GM19397 (cell line): ENCODE measurements at regions not wholly inside any gene's neighbourhood (a gene's known extent, or its start where the extent isn't known, plus 50 kb on each side); places are given as distances from the start of the nearest gene placed in this dataset.
A peak's percentile ranks its signal among the peaks of the same experiment; 100 is the strongest.
"Not testable (repeated sequence)": the region's sequence is repeated elsewhere in the genome, so short reads cannot be mapped to it uniquely, and the experiment has no call there.

Experiments
- ATAC-seq: cut with Tn5 transposase; IDR thresholded peaks from one replicate; pipeline ENCODE4 v1.9.1; 2021; ENCODE audit warnings: mild to moderate bottlenecking, moderate library complexity; ENCODE audit not compliant: unreplicated experiment

DNA sequence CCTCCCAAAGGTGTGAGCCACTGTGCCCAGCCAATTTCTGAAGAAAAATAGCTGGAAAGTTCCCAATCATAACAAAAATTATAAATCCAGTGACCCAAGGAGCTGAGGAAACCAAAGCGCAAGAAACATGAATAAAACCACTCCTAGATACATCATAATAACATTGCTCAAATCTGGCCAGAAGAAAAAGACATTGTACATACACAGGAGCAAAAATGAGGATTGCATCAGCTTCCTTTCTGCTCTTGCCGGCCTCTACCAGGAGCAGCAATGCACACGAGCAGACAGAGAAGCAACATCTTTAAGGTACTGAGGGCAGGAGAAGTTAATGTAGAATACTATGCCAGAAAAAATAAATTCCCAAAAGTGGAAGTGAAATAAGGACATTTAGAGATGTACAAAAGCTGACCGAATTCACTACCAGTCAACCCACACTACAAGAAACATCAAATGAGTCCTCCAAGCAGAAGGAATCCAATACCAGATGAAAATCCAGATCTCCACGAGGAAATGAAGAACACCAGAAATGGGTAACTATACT, 127.0 kb upstream of the NBPF11 start:
- ATAC-seq: not testable (repeated sequence)

DNA sequence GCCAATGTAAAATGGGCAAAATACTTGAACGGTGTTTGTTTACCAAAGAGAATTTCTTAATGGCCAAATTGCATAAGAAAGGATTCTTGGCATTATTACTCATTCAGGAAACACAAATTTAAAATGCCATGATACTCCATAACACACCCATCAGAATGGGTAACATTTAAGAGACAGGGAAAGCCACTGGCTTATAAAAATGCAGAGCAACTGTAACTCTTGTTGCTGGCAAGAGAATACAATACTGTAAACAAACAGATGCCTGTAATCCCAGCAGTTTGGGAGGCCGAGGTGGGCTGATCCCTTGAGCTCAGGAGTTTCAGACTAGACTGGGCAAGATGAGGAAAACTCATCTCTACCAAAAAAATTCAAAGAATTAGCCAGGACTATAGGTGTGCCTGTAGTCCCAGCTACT, 125.8 kb upstream of the NBPF11 start:
- ATAC-seq: not testable (repeated sequence)

DNA sequence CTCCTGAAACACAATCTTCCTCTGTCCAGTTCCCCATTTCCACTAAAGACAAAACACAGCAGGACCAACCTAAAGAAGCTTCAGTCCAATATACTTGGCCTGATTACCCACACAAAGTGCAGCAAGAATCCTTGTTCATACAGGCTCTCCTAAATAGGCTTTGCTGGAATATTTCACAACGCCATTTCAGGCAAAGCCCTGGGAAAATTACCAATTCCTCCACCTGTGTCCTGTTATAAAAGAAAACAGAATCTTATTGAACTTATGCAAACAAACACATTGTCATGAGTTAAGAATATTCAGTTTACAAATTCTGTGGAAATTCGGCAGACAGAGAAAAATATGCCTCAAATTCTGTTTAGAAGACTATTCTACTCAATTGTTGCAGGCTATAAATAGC, 115.0 kb upstream of the NBPF11 start:
- ATAC-seq: not testable (repeated sequence)

DNA sequence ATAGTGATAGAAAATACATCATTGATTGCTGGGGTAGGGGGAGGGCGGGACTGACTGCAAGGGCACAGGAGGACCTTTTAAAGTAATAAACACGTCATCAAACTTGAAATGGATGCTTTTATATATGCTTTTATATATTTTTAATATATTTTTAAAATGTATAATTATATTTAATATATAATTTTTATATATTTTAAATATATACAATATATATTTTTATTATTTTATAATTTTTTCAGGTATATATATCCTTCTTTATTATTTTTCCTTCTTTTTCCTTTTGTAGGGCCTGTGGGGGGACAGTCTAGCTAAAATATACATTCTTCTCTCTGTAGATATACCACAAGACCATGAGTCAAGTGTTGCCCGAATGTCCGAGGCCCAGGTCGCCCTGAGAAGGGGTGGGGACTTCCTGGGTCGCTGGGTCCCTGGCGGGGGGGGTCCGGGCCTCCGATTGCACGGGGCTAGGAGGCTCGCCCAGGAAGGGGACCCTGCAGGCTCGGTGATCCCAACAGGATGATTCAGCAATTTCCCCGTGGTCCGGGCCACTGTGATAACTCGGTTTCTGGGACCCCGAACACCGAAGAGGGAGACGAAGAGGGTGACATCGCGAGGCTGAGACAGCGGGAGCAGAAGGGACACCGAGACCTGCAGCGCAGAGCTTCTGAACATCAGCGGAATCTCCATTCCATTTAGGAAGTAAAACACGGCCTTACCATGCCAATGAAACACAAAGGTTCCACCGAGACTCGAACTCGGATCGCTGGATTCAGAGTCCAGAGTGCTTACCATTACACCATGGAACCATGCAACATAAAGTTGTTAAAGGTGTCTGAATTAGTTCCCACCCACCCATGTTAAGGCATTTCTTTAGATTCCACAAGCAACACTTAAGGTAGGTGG, 112.5 kb upstream of the NBPF11 start:
- ATAC-seq: no peak

DNA sequence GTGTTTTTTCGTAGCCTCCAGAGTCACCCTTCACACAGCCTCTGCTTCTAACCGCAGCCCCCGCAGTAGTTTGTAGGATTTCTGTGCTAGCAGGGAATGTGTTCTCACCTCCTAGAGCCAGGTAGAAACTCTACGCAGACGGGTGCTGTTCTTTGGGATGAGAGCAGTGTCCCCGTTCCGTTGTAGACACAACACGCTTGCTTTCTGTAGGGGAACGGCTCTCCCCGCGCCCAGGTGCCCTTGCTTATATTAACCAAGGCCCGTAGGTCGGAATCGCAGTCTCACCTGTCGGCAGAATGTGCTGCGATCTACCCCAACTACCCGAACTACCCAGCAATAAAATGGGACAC, 111.8 kb upstream of the NBPF11 start:
- ATAC-seq: no peak

DNA sequence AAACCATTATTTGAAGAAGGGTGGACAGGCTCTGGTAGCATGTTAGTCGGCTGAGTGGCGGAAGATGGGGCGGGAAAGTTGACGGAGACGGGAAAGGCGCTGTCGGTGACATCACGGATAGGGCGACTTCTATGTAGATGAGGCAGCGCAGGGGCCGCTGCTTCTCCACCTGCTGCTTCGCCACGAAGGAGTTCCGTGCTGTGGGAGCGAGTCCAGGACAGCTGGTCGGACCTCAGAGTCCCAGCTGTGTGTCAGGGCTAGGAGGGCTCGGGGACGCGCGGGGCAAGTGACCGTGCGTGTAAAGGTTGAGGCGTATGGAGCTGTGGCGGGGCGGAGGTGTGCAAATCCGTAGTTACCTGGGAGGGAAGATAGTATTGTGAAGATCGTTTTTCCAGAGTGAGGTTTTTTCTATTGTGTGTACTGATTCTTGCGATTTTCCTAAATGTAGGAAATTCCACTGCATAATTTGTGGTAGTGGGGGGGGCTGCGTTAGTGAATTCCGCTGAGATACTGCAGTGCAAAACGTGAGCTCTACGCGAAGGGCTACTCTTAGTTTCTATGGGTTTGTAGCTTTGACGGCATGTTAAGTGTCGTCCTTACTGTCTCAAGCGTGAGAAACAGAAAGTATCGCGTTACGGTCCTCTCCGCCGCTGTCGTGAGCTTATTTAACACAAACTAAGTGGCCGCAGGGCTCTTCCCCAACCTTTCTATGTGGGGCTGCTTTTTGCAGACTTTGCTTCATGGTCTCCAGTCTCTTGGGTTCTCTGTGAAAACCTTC, 111.2 kb upstream of the NBPF11 start:
- peak; percentile 49 for ATAC-seq

DNA sequence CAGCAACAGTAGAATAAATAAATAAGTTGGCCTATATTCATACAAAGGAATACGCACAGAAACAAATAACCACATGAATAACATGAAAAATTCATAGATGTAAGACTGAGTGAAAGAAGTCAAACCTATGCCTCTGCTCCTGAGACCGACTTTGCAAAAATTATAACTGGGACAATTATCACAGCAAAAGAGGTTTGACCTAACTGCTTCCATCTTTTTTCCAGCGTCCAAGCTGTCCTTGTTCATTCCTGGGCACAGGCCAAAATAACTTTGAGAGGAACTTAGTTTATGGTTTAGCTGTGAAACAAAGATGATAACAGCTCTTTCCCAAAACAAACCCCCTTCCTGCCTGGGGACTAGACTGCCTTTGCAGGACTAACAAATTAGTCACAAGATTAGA, 109.6 kb upstream of the NBPF11 start:
- not testable (repeated sequence) for ATAC-seq

DNA sequence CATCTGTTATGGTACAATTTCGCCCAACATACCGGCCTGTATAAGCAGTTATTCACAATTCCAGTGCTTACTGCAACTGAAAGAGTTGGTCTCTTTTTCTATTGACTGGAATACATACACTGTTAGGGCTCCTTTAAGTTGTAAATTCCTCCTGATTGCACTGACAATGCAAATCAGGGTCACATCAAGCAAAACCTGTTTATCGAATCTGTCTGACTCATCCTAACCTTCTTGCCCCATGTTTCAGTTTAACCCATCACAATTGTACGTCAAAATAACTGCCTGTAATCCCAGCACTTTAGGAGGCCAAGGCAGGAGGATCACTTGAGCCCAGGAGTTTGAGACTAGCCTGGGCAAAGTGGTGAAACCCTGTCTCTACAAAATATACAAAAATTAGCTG, 105.8 kb upstream of the NBPF11 start:
- not testable (repeated sequence) for ATAC-seq

DNA sequence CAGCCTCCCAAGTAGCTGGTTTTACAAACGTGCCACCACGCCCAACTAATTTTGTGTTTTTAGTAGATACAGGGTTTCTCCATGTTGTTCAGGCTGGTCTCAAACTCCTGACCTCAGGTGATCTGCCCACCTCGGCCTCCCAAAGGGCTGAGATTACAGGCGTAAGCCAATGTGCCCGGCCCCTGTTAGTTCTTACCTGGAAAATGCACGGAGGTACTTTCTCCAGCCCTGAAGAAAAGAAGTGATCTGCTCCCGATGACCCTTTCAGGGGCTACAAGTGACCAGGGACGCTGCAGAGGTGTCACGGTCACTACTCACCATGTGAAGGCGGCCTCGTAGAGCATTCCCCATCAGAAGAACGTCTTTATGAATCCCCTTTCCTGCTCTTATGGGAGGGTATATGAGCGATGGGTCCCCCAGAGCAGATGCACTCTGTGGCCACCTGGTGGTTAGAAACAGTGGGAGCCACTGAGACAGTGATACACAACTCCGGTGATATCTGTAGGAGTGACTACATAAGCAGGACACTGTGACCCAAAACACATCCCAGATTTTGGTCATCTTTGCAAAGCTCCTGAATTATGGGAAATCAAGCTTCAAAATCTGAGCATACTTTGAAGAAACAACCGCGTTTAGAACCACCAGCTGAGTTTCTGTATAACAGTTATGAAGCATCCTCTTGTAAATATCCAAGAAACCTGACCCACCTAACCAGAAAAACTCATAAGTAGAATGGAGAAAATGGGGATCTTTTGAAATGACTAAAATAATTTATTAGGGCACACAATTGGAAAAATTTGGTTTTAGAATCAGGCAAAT, 102.7 kb upstream of the NBPF11 start:
- ATAC-seq: not testable (repeated sequence)

DNA sequence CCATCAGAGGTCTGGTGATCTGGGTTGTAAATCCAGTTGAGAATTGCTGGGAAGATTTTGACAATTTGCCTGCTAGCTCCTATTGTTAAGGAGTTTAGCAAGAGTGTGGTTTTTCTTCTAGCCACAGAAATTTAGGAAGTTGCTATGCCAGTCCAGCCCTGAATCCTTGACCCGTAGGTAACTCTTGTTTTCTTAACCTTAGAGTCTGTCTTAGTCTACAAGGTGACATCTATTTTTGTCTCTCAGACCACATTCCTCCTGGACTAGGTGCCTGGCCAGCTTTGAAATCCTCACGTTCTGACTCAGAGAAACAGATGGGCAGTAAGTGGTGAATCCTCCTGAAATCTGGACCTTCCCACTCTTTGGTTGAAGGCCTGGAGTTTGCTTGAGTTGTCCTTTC, 101.7 kb upstream of the NBPF11 start:
- not testable (repeated sequence) for ATAC-seq

DNA sequence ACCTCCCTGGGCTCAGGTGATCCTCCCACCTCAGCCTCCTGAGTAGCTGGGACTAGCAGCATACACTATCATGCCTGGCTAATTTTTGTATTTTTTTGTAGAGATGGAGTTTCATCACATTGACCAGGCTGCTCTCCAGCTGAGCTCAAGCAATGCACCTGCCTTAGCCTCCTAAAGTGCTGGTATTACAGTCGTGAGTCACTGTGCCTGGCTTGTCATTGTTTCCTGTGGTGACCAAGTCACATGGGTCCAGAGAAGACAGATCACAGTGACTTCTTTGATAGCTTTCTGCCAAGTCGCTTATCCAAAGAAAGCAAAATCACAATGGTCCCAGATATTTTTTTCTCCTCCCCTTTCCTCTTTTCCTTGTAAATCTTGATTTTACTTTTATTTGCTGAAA, 96.7 kb upstream of the NBPF11 start:
- ATAC-seq: not testable (repeated sequence)

DNA sequence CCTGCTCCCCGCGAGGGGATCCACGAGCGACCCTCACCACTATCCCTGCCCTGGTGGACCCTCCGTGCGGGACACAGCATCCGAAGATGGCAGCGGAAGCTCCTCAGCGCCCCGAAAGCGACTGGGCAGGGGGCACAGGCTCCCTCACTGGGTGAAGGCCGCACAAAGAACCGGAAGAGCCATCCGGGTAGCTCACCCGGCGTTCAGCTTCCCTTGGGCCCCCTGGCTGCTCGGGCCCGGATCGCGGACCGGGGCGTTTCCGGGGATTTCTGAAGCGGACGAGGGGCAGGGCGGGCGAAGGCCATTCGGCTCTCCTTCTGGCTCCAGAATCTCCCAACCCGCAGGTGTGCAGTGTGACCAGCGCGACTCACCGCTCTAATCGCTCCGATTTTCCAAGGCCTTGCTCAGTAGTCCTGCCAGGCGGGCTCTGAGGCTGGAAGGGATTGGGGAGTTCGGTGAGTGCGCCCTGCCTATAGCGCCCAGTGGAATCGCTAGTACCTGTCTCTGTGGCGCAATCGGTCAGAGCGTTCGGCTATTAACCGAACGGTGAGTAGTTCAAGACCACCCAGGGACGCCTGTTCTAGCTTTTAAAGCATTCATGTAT, 94.3 kb upstream of the NBPF11 start:
- not testable (repeated sequence) for ATAC-seq

DNA sequence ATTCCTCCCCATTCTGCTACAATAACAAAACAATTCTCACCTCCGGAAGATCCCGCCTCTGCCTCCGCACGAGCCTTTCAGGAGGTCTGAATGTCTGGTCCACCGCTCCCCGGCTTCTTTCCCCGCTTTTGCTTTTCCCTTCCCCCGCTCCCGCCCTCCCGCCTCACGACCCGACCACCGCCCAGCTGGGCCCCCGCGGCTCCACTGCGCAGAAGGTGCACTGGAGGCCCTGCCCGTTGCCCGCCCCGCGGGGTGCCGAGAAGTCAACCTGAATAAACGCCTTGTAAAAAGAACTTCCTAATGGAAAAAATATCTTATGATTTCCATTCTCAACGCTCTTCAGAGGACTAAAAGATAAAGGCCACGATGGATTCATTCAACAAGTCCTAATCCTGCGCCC, 93.8 kb upstream of the NBPF11 start:
- ATAC-seq: not testable (repeated sequence)

DNA sequence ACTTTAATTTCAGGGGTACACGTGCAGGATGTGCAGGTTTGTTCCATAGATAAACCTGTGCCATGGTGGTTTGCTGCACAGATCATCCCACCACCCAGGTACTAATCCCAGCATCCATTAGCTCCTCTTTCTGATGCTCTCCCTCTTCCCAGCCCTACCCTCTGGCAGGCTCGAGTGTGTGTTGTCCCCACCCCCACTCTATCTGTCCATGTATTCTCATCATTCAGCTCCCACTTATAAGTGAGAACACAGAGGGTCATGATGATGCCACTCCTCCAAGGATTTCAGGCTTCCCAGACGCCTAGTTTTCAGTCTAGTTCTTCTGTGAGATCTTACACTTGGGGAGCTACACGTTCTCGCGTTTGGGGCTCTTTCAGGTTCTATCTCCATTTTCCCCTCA, 93.4 kb upstream of the NBPF11 start:
- not testable (repeated sequence) for ATAC-seq

DNA sequence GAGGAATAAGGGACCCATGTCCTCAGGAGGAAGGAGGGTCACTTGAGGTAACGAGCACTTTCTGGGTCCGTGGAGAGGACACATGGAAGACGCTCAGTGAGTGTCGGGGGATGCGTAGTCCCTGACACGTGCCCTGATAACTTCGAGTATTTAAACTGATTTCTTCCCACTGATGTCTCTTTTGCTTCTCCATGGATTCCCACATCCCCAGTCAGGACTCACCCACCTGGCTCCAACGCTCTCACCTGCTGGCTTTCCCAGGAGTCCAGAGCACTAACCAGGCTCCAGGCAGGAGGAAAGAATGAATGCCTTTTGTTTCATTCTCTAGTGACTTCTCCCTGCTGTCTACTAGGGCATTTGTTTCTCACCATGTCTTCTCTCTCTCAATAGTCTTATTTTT, 81.2 kb upstream of the NBPF11 start:
- ATAC-seq: not testable (repeated sequence)

DNA sequence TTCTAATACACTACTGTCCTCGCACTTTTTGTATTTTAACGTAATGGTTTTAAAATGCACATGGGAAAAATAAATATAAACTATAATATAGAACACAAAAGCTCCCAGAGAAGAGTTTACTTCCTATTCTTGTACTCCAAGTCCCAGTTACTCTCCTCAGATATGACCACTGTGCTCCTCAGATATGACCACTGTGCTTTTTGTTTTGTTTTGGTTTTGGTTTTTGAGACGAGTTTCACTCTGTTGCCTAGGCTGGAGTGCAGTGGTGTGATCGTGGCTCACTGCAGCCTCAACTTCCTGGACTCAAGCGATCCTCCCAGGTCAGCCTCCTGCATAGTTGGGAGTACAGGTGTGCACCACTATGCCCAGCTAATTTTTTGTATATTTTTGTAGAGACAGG, 76.8 kb upstream of the NBPF11 start:
- ATAC-seq: not testable (repeated sequence)

DNA sequence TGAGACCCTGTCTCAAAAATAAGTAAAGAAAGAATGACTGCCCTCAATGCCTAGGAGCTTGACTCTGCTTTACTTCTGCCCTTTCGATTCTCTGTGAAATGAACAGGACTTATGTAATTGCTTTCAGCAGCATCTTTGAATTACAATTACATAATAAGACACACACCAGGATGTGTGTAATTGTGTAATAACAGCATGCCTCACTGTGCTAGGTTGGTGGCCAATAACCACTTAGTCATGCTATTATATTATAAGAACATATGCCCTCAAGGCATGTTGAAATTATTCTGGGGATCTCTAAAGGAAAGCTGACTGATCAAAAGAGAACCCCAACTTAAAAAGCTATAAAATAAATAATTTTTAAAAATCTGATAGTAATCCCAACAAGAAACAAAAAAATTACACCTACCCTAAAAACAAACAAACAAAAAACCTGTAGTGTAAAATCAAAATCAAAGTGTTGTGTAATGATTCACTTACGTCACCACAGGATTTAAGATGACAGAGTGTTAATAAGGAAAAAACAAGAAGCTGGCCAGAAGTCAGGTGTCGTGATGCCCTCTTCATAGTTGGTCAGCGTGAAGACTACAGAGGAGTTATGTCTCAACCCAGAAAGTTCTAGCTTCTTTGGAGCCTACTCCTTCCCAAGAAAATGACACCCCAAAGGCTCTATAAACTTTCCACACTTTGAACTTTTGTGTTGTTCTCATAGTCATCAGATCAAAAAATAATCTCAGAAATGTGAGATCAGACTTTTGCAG, 70.5 kb upstream of the NBPF11 start:
- ATAC-seq: not testable (repeated sequence)

DNA sequence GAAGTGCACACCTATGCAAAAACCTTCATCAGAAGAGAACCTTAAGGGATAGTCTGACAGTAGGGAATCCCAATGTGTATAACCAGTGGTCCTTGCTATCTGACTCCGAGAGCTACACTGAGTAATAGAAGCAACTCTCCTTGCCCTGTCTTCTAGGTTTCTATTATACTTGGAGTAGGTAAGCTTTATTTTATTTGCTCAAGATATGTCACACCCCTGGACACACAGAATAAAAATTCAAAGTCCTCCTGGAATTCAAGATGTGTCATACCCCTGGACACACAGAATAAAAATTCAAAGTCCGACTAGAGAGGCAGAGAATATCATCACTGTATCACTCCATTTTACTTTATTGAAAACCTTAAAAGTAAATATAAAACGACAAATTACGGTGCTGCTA, 69.5 kb upstream of the NBPF11 start:
- not testable (repeated sequence) for ATAC-seq

DNA sequence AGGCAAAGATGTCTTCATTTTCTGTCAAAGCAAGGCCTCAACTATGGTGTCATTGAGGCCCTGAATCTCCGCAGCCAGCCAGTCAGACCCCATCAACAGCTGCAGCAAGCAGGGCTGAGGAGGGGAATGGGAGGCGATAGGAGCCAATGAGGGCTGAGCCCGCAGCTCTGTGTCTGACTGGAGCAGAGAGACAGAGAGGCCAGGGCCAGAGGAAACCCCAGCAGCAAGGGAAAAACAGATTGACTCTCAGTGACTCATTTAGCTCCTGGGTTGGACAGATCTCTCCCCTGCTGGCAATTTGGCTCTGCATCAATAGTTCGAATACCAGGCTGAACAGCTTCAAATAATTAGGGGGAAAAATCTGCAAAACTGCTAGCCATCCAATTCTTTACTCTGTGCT, 67.1 kb upstream of the NBPF11 start:
- not testable (repeated sequence) for ATAC-seq

DNA sequence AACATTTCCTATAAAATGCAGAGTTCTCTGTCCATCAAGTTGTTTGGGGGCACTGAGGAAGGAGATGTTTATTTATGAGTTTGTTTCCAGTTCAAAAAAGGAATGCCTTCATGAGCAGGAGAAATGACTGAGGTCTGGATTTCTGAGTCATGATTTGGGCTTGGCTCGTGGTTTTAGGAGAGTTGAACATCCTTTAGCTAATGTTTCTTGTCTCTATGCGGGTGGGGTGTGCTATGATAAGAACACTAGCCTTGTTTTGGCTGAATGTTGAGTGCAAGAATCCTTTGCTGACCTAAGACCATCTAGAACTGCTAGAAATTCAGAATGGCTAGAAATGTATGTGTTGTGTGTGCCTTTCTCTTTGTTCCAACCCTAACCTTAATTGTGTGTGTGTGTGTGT, 59.1 kb upstream of the NBPF11 start:
- not testable (repeated sequence) for ATAC-seq
